ENCODE measurements at regions not wholly inside any gene's neighbourhood (a gene's known extent, or its start where the extent isn't known, plus 50 kb on each side); places are given as distances from the start of the nearest gene placed in this dataset.

DNA sequence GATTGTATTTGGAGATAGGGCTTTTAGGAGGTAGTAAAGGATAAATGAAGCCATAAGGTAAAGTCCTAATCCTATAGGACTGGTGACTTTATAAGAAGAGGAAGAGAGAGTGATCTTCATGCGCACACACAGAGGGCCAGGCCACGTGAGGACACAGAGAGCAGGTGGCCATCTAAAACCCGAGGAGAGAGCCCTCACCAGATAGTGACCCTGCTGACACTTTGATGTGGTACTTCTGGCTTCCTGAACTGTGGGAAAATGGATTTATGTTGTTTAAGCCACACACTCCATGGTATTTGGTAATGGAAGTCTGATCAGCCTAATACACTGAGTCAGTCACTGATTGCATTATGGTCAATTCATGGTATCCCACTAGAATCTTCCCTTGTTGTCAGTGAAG, 164.9 kb upstream of the TAPT1 start:
- no peak overlapping the region for H3K4me3 ChIP-seq (ENCODE audit: low read length)
- H3F3A ChIP-seq (ENCODE audit: insufficient read depth, low read length, poor library complexity, severe bottlenecking) = no peaks in the 10 kb centered on the region
- H3K9ac ChIP-seq (ENCODE audit: low read length) = no peak overlapping the region
- H3K9me2 ChIP-seq (ENCODE audit: insufficient read depth, low read length) = no peaks in the 10 kb centered on the region
- no peaks in the 10 kb centered on the region for H3K36me3 ChIP-seq (ENCODE audit: insufficient read depth, low read length)
- no peak for TF ChIP-seq TAF1 (IDR thresholded peaks at IDR 0.05; ENCODE audit: low read depth)
- TF ChIP-seq RAD21 (conservative IDR thresholded peaks at IDR 0.05) = no peak
- TF ChIP-seq EP300 (conservative IDR thresholded peaks at IDR 0.05; ENCODE audit: poor library complexity, severe bottlenecking) = no peak
- TF ChIP-seq, protein P1, sequence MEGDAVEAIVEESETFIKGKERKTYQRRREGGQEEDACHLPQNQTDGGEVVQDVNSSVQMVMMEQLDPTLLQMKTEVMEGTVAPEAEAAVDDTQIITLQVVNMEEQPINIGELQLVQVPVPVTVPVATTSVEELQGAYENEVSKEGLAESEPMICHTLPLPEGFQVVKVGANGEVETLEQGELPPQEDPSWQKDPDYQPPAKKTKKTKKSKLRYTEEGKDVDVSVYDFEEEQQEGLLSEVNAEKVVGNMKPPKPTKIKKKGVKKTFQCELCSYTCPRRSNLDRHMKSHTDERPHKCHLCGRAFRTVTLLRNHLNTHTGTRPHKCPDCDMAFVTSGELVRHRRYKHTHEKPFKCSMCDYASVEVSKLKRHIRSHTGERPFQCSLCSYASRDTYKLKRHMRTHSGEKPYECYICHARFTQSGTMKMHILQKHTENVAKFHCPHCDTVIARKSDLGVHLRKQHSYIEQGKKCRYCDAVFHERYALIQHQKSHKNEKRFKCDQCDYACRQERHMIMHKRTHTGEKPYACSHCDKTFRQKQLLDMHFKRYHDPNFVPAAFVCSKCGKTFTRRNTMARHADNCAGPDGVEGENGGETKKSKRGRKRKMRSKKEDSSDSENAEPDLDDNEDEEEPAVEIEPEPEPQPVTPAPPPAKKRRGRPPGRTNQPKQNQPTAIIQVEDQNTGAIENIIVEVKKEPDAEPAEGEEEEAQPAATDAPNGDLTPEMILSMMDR (IDR thresholded peaks at IDR 0.05; ENCODE audit: poor library complexity, severe bottlenecking) = no peak
- TF ChIP-seq EZH2 (IDR thresholded peaks at IDR 0.05; ENCODE audit: borderline replicate concordance, insufficient read depth, low read length, poor library complexity, severe bottlenecking) = no peak
- no peak for TF ChIP-seq POLR2AphosphoS5 (IDR thresholded peaks at IDR 0.05)
- TF ChIP-seq MXI1 (conservative IDR thresholded peaks at IDR 0.05; ENCODE audit: poor library complexity, severe bottlenecking) = no peak
- TF ChIP-seq, protein P2, sequence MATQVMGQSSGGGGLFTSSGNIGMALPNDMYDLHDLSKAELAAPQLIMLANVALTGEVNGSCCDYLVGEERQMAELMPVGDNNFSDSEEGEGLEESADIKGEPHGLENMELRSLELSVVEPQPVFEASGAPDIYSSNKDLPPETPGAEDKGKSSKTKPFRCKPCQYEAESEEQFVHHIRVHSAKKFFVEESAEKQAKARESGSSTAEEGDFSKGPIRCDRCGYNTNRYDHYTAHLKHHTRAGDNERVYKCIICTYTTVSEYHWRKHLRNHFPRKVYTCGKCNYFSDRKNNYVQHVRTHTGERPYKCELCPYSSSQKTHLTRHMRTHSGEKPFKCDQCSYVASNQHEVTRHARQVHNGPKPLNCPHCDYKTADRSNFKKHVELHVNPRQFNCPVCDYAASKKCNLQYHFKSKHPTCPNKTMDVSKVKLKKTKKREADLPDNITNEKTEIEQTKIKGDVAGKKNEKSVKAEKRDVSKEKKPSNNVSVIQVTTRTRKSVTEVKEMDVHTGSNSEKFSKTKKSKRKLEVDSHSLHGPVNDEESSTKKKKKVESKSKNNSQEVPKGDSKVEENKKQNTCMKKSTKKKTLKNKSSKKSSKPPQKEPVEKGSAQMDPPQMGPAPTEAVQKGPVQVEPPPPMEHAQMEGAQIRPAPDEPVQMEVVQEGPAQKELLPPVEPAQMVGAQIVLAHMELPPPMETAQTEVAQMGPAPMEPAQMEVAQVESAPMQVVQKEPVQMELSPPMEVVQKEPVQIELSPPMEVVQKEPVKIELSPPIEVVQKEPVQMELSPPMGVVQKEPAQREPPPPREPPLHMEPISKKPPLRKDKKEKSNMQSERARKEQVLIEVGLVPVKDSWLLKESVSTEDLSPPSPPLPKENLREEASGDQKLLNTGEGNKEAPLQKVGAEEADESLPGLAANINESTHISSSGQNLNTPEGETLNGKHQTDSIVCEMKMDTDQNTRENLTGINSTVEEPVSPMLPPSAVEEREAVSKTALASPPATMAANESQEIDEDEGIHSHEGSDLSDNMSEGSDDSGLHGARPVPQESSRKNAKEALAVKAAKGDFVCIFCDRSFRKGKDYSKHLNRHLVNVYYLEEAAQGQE (IDR thresholded peaks at IDR 0.05; ENCODE audit: borderline replicate concordance) = no peak
- no peak for TF ChIP-seq SMC3 (conservative IDR thresholded peaks at IDR 0.05; ENCODE audit: poor library complexity)
- H2AFZ ChIP-seq (ENCODE audit: low read depth, low read length) = no peak overlapping the region
- no peaks in the 10 kb centered on the region for H3K27me3 ChIP-seq (ENCODE audit: insufficient read depth, low read depth, low read length)
- H3K4me2 ChIP-seq (ENCODE audit: low read length) = no peak overlapping the region
- no peak overlapping the region for H3K27ac ChIP-seq (ENCODE audit: low read length)
- no peaks in the 10 kb centered on the region for H3K79me2 ChIP-seq (replicated peaks; ENCODE audit: insufficient read depth, low read length)
- no peaks in the 10 kb centered on the region for H4K20me1 ChIP-seq (ENCODE audit: insufficient read depth)
- no peaks in the 10 kb centered on the region for H3K9me3 ChIP-seq (ENCODE audit: low read length)

DNA sequence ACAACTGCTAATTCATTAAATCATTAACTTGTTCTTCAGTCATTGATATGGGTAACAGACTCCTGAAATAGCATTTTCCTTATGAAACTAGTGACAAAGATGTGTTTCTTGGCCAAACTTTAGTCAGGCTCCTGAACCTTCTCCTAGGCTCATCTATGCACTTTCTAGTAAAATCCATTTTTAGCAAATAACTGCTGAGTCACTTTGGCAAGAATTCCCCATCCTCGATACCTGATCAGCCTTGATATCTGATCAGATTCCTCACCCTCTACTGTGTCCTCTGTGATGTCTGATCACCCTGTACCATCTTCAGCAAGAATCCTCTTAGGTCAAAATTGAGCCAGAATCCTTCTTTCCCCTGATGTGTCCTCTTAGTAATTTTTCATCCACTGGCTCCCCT, 161.2 kb upstream of the TAPT1 start:
- Histone ChIP-seq H3K4me2 (ENCODE audit: low read length) (no peak overlapping the region), H3K9ac (ENCODE audit: low read length) (no peak overlapping the region), H3K27me3 (ENCODE audit: insufficient read depth, low read depth, low read length) (no peaks in the 10 kb centered on the region), H3K9me2 (ENCODE audit: insufficient read depth, low read length) (no peaks in the 10 kb centered on the region), H3K27ac (ENCODE audit: low read length) (no peak overlapping the region), H3K9me3 (ENCODE audit: low read length) (no peaks in the 10 kb centered on the region), H3K4me3 (ENCODE audit: low read length) (no peak overlapping the region), H2AFZ (ENCODE audit: low read depth, low read length) (no peak overlapping the region), H4K20me1 (ENCODE audit: insufficient read depth) (no peaks in the 10 kb centered on the region), H3F3A (ENCODE audit: insufficient read depth, low read length, poor library complexity, severe bottlenecking) (no peaks in the 10 kb centered on the region), H3K79me2 (replicated peaks; ENCODE audit: insufficient read depth, low read length) (no peaks in the 10 kb centered on the region), H3K36me3 (ENCODE audit: insufficient read depth, low read length) (no peaks in the 10 kb centered on the region)
- TF ChIP-seq EZH2 (IDR thresholded peaks at IDR 0.05; ENCODE audit: borderline replicate concordance, insufficient read depth, low read length, poor library complexity, severe bottlenecking) = no peak
- TF ChIP-seq, protein P1 (IDR thresholded peaks at IDR 0.05; ENCODE audit: poor library complexity, severe bottlenecking) = no peak
- TF ChIP-seq POLR2AphosphoS5 (IDR thresholded peaks at IDR 0.05) = no peak
- no peak for TF ChIP-seq RAD21 (conservative IDR thresholded peaks at IDR 0.05)
- TF ChIP-seq, protein P2 (IDR thresholded peaks at IDR 0.05; ENCODE audit: borderline replicate concordance) = no peak
- TF ChIP-seq MXI1 (conservative IDR thresholded peaks at IDR 0.05; ENCODE audit: poor library complexity, severe bottlenecking) = no peak
- TF ChIP-seq TAF1 (IDR thresholded peaks at IDR 0.05; ENCODE audit: low read depth) = no peak
- TF ChIP-seq EP300 (conservative IDR thresholded peaks at IDR 0.05; ENCODE audit: poor library complexity, severe bottlenecking) = no peak
